ENCODE measurements at regions not wholly inside any gene's neighbourhood (a gene's known extent, or its start where the extent isn't known, plus 50 kb on each side); places are given as distances from the start of the nearest gene placed in this dataset.

DNA sequence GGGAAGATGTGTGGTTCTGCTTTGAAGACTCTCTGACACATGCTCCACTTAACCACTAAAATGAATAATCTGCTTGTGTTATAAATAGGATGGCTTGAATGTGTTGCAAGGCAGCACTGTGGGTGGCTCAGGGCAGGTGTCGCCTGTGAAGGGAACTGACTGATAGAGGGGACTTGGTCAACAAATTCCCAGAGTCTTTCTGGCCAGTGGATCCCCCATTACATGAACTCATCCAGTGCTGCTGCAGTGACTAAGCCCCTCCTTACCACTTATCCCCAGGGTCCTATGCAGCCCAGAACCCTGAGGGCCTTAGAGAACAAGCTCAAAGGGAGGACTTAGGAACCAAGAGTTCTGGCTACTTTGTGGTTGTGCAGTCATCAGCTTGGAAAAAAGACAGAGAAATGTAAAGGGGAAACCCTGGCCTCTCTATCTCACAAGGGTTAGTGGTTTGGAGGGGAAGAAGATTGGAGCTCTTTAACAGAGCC lies 226.2 kb upstream of the TNP1 start:
- Histone ChIP-seq H2AFZ (ENCODE audit: low read length) (no peak overlapping the region), H3K79me2 (ENCODE audit: low read length) (no peaks in the 10 kb centered on the region), H3K27me3 (ENCODE audit: low read length) (no peaks in the 10 kb centered on the region), H3K27ac (ENCODE audit: low read length) (no peak overlapping the region), H3K4me3 (ENCODE audit: low read length) (no peak overlapping the region), H3K4me1 (ENCODE audit: low read length) (peaks cover 14% of the 10 kb centered on the region), H3K9me2 (replicated peaks; ENCODE audit: insufficient read depth, low read length) (no peaks in the 10 kb centered on the region), H3K9me3 (ENCODE audit: low read length) (no peaks in the 10 kb centered on the region), H3K9ac (ENCODE audit: low read length) (no peak overlapping the region), H3K36me3 (ENCODE audit: insufficient read depth, low read length) (no peaks in the 10 kb centered on the region), H4K20me1 (ENCODE audit: insufficient read depth, low read depth, low read length) (no peaks in the 10 kb centered on the region), H3K4me2 (ENCODE audit: low read depth, low read length, poor library complexity, severe bottlenecking) (no peak overlapping the region)
- no peak for DNase-seq

DNA sequence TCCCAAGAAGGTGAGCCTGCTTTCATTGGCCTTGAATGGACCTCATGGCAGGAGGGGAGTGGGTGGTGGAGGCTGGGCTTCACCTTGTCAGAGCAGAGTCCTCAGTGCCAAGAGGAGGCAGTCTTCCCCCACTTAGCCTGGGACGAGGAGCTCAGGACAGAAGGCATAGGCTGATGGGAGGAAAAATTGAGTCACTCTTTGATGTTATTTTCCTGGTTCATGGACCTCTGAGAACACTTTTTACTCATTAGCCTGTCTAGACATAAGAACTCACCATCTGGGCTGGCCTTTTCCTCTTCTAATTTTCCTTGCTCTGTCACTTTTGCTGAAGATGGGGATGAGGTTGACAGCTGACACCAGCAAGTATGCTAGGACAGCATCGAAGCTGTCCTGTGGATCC lies 225.7 kb upstream of the TNP1 start:
- Histone ChIP-seq H3K9me2 (replicated peaks; ENCODE audit: insufficient read depth, low read length) (no peaks in the 10 kb centered on the region), H4K20me1 (ENCODE audit: insufficient read depth, low read depth, low read length) (no peaks in the 10 kb centered on the region), H3K79me2 (ENCODE audit: low read length) (no peaks in the 10 kb centered on the region), H3K4me2 (ENCODE audit: low read depth, low read length, poor library complexity, severe bottlenecking) (no peak overlapping the region), H3K27ac (ENCODE audit: low read length) (no peak overlapping the region), H3K9me3 (ENCODE audit: low read length) (no peaks in the 10 kb centered on the region), H3K9ac (ENCODE audit: low read length) (no peak overlapping the region), H3K36me3 (ENCODE audit: insufficient read depth, low read length) (no peaks in the 10 kb centered on the region), H3K4me1 (ENCODE audit: low read length) (peaks cover 12% of the 10 kb centered on the region), H2AFZ (ENCODE audit: low read length) (no peak overlapping the region), H3K4me3 (ENCODE audit: low read length) (no peak overlapping the region), H3K27me3 (ENCODE audit: low read length) (no peaks in the 10 kb centered on the region)
- no peak for DNase-seq

- Histone ChIP-seq H2AFZ (ENCODE audit: low read length) (no peak overlapping the region), H3K79me2 (ENCODE audit: low read length) (no peaks in the 10 kb centered on the region), H3K9ac (ENCODE audit: low read length) (no peak overlapping the region), H3K9me2 (replicated peaks; ENCODE audit: insufficient read depth, low read length) (no peaks in the 10 kb centered on the region), H4K20me1 (ENCODE audit: insufficient read depth, low read depth, low read length) (no peaks in the 10 kb centered on the region), H3K4me2 (ENCODE audit: low read depth, low read length, poor library complexity, severe bottlenecking) (no peak overlapping the region), H3K4me1 (ENCODE audit: low read length) (no peaks in the 10 kb centered on the region), H3K27me3 (ENCODE audit: low read length) (no peaks in the 10 kb centered on the region), H3K9me3 (ENCODE audit: low read length) (no peaks in the 10 kb centered on the region), H3K36me3 (ENCODE audit: insufficient read depth, low read length) (no peaks in the 10 kb centered on the region), H3K27ac (ENCODE audit: low read length) (no peak overlapping the region), H3K4me3 (ENCODE audit: low read length) (no peak overlapping the region)
- DNase-seq = no peak
These were observed 221.9 kb upstream of the TNP1 start for GRCh38 chr2:217081799-217082198.

GRCh38 chr2:217079165-217079564 lies 219.3 kb upstream of the TNP1 start:
- H3K9me2 ChIP-seq (replicated peaks; ENCODE audit: insufficient read depth, low read length) = no peaks in the 10 kb centered on the region
- no peaks in the 10 kb centered on the region for H3K36me3 ChIP-seq (ENCODE audit: insufficient read depth, low read length)
- H3K9me3 ChIP-seq (ENCODE audit: low read length) = no peaks in the 10 kb centered on the region
- no peak overlapping the region for H3K9ac ChIP-seq (ENCODE audit: low read length)
- no peak for DNase-seq
- H2AFZ ChIP-seq (ENCODE audit: low read length) = no peak overlapping the region
- no peaks in the 10 kb centered on the region for H3K79me2 ChIP-seq (ENCODE audit: low read length)
- H3K4me3 ChIP-seq (ENCODE audit: low read length) = no peak overlapping the region
- H3K4me2 ChIP-seq (ENCODE audit: low read depth, low read length, poor library complexity, severe bottlenecking) = no peak overlapping the region
- no peaks in the 10 kb centered on the region for H4K20me1 ChIP-seq (ENCODE audit: insufficient read depth, low read depth, low read length)
- H3K4me1 ChIP-seq (ENCODE audit: low read length) = no peaks in the 10 kb centered on the region
- no peaks in the 10 kb centered on the region for H3K27me3 ChIP-seq (ENCODE audit: low read length)
- no peak overlapping the region for H3K27ac ChIP-seq (ENCODE audit: low read length)

GRCh38 chr2:217077831-217078407 lies 218.1 kb upstream of the TNP1 start:
- Histone ChIP-seq H3K27ac (ENCODE audit: low read length) (no peak overlapping the region), H3K79me2 (ENCODE audit: low read length) (no peaks in the 10 kb centered on the region), H3K9ac (ENCODE audit: low read length) (no peak overlapping the region), H4K20me1 (ENCODE audit: insufficient read depth, low read depth, low read length) (no peaks in the 10 kb centered on the region), H3K9me3 (ENCODE audit: low read length) (no peaks in the 10 kb centered on the region), H3K4me2 (ENCODE audit: low read depth, low read length, poor library complexity, severe bottlenecking) (no peak overlapping the region), H3K36me3 (ENCODE audit: insufficient read depth, low read length) (no peaks in the 10 kb centered on the region), H3K4me1 (ENCODE audit: low read length) (no peaks in the 10 kb centered on the region), H3K27me3 (ENCODE audit: low read length) (no peaks in the 10 kb centered on the region), H2AFZ (ENCODE audit: low read length) (no peak overlapping the region), H3K9me2 (replicated peaks; ENCODE audit: insufficient read depth, low read length) (no peaks in the 10 kb centered on the region), H3K4me3 (ENCODE audit: low read length) (no peak overlapping the region)
- no peak for DNase-seq

DNA sequence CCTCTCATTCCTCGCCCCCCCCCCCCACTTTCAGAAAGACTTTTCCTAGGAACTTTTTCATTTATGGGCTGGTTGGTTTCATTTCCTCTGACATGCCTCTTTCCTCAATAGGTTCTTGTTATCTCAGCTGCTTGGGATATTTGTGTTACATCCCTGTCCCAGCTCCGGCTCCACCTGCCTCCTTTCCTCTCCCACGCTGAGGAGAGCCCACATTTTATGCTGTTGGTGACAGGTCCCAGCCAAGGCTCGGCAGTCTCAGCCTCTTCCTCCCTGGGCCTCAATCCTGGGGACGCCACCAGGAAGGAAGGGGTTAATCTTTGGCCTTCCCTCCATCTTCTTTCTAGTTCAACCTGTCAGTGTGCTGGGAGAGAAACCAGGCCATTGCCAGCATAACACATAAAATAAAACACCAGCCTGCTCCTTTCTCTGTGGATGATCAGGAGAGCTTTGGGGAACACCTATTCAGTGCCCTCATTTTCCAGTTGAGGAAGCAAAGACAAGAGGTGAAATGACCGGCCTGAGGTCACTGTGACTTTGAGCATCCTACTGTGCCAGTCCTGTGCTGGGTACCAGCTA lies 216.9 kb upstream of the TNP1 start:
- Histone ChIP-seq H4K20me1 (ENCODE audit: insufficient read depth, low read depth, low read length) (no peaks in the 10 kb centered on the region), H3K27ac (ENCODE audit: low read length) (no peak overlapping the region), H3K27me3 (ENCODE audit: low read length) (no peaks in the 10 kb centered on the region), H3K9me2 (replicated peaks; ENCODE audit: insufficient read depth, low read length) (no peaks in the 10 kb centered on the region), H3K9me3 (ENCODE audit: low read length) (no peaks in the 10 kb centered on the region), H3K36me3 (ENCODE audit: insufficient read depth, low read length) (no peaks in the 10 kb centered on the region), H2AFZ (ENCODE audit: low read length) (no peak overlapping the region), H3K9ac (ENCODE audit: low read length) (no peak overlapping the region), H3K4me3 (ENCODE audit: low read length) (no peak overlapping the region), H3K79me2 (ENCODE audit: low read length) (no peaks in the 10 kb centered on the region), H3K4me1 (ENCODE audit: low read length) (no peaks in the 10 kb centered on the region), H3K4me2 (ENCODE audit: low read depth, low read length, poor library complexity, severe bottlenecking) (no peak overlapping the region)
- DNase-seq = no peak

DNA sequence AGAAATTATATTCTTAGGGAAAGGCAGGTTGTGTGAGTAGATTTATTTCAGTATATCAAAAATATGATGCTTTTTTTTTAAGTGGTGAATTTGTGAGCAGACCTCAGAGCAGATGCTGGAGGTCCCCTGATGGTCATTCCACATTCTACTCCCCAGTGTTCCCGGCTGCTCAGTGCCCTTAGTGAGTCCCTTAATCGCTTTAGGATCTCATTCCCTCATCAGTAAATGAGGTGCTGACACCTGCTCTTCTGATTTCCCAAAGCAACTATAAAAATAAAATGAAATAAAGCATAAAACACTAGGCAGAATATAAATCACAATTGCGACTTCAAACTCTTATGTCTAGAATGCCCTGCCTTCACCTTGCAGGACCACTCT lies 216.2 kb upstream of the TNP1 start:
- Histone ChIP-seq H3K4me3 (ENCODE audit: low read length) (no peak overlapping the region), H3K4me2 (ENCODE audit: low read depth, low read length, poor library complexity, severe bottlenecking) (no peak overlapping the region), H3K9ac (ENCODE audit: low read length) (no peak overlapping the region), H2AFZ (ENCODE audit: low read length) (no peak overlapping the region), H3K36me3 (ENCODE audit: insufficient read depth, low read length) (no peaks in the 10 kb centered on the region), H3K4me1 (ENCODE audit: low read length) (no peaks in the 10 kb centered on the region), H3K27me3 (ENCODE audit: low read length) (no peaks in the 10 kb centered on the region), H4K20me1 (ENCODE audit: insufficient read depth, low read depth, low read length) (no peaks in the 10 kb centered on the region), H3K79me2 (ENCODE audit: low read length) (no peaks in the 10 kb centered on the region), H3K27ac (ENCODE audit: low read length) (no peak overlapping the region), H3K9me3 (ENCODE audit: low read length) (no peaks in the 10 kb centered on the region), H3K9me2 (replicated peaks; ENCODE audit: insufficient read depth, low read length) (no peaks in the 10 kb centered on the region)
- no peak for DNase-seq

- H4K20me1 ChIP-seq (ENCODE audit: insufficient read depth, low read depth, low read length) = no peaks in the 10 kb centered on the region
- H3K36me3 ChIP-seq (ENCODE audit: insufficient read depth, low read length) = no peaks in the 10 kb centered on the region
- H3K27ac ChIP-seq (ENCODE audit: low read length) = no peak overlapping the region
- H3K4me3 ChIP-seq (ENCODE audit: low read length) = no peak overlapping the region
- H3K9me3 ChIP-seq (ENCODE audit: low read length) = no peaks in the 10 kb centered on the region
- no peak overlapping the region for H2AFZ ChIP-seq (ENCODE audit: low read length)
- no peaks in the 10 kb centered on the region for H3K4me1 ChIP-seq (ENCODE audit: low read length)
- no peaks in the 10 kb centered on the region for H3K79me2 ChIP-seq (ENCODE audit: low read length)
- no peaks in the 10 kb centered on the region for H3K27me3 ChIP-seq (ENCODE audit: low read length)
- H3K4me2 ChIP-seq (ENCODE audit: low read depth, low read length, poor library complexity, severe bottlenecking) = no peak overlapping the region
- no peaks in the 10 kb centered on the region for H3K9me2 ChIP-seq (replicated peaks; ENCODE audit: insufficient read depth, low read length)
- DNase-seq = no peak
- H3K9ac ChIP-seq (ENCODE audit: low read length) = no peak overlapping the region
These were observed 215.6 kb upstream of the TNP1 start for GRCh38 chr2:217075268-217076057.
